DND-41 (cell line): ENCODE measurements at regions not wholly inside any gene's neighbourhood (a gene's known extent, or its start where the extent isn't known, plus 50 kb on each side); places are given as distances from the start of the nearest gene placed in this dataset.

Source experiments
- ATAC-seq: fragments of 200-7000 bp; cut with Tn5 transposase; 3 replicates; pipeline ENCODE4 v1.9.1; 2021; ENCODE audit warnings: low read depth; ENCODE audit not compliant: insufficient read depth
- DNase-seq: peaks from one replicate; pipeline ENCODE4 v3.0.0-alpha.2; 2020
- H2AFZ ChIP-seq: 2 replicates; pipeline ENCODE4 v1.6.0; 2012; ENCODE audit warnings: low read depth, low read length
- H3K27ac ChIP-seq: 2 replicates; pipeline ENCODE4 v1.5.1; 2012; ENCODE audit warnings: low read length, inconsistent platforms
- H3K27me3 ChIP-seq: fragments of 200-600 bp; sonication (generic); 2 replicates; pipeline ENCODE4 v1.6.0; 2012; ENCODE audit warnings: low read length, mild to moderate bottlenecking, inconsistent platforms; ENCODE audit not compliant: insufficient read depth, poor library complexity
- H3K36me3 ChIP-seq: 2 replicates; pipeline ENCODE4 v1.5.1; 2012; ENCODE audit warnings: low read length, inconsistent platforms; ENCODE audit not compliant: insufficient read depth
- H3K4me1 ChIP-seq: 2 replicates; pipeline ENCODE4 v1.5.1; 2012; ENCODE audit warnings: mild to moderate bottlenecking, low read length; ENCODE audit not compliant: insufficient read depth
- H3K4me2 ChIP-seq: 2 replicates; pipeline ENCODE4 v1.6.0; 2012; ENCODE audit warnings: mild to moderate bottlenecking, moderate library complexity, low read length, inconsistent platforms; ENCODE audit not compliant: insufficient read depth
- H3K4me3 ChIP-seq, 2 experiments: fragments of 200-600 bp in 1 of 2; shearing (Covaris generic) in 1 of 2; 2 replicates each; pipeline ENCODE4 v1.5.1; 2012 to 2016; ENCODE audit warnings: inconsistent platforms in 2 of 2, low read length in 2 of 2, mild to moderate bottlenecking in 2 of 2, low read depth in 1 of 2, moderate library complexity in 1 of 2
- H3K79me2 ChIP-seq: 2 replicates; pipeline ENCODE4 v1.6.0; 2012; ENCODE audit warnings: low read length, inconsistent platforms; ENCODE audit not compliant: insufficient read depth
- H3K9ac ChIP-seq: 2 replicates; pipeline ENCODE4 v1.6.0; 2012; ENCODE audit warnings: low read depth, mild to moderate bottlenecking, inconsistent platforms, low read length, moderate library complexity
- H3K9me3 ChIP-seq: 2 replicates; pipeline ENCODE4 v1.5.1; 2012; ENCODE audit warnings: low read length, moderate library complexity, mild to moderate bottlenecking, inconsistent platforms; ENCODE audit not compliant: insufficient read depth, severe bottlenecking
- H4K20me1 ChIP-seq: 2 replicates; pipeline ENCODE4 v1.6.0; 2012; ENCODE audit warnings: low read length; ENCODE audit not compliant: insufficient read depth
- EZH2 ChIP-seq: IDR thresholded peaks from 3 replicates; pipeline ENCODE4 v1.6.1; 2012; ENCODE audit warnings: borderline replicate concordance, low read depth, mild to moderate bottlenecking, moderate library complexity, low read length, inconsistent platforms; ENCODE audit not compliant: severe bottlenecking
- TF ChIP-seq, protein P1 (sequence below): IDR thresholded peaks from 2 replicates; pipeline ENCODE4 v1.5.1; 2012; ENCODE audit warnings: borderline replicate concordance, low read length, moderate library complexity, mild to moderate bottlenecking; ENCODE audit not compliant: poor library complexity, severe bottlenecking; ENCODE audit errors: extremely low read depth

DNA sequence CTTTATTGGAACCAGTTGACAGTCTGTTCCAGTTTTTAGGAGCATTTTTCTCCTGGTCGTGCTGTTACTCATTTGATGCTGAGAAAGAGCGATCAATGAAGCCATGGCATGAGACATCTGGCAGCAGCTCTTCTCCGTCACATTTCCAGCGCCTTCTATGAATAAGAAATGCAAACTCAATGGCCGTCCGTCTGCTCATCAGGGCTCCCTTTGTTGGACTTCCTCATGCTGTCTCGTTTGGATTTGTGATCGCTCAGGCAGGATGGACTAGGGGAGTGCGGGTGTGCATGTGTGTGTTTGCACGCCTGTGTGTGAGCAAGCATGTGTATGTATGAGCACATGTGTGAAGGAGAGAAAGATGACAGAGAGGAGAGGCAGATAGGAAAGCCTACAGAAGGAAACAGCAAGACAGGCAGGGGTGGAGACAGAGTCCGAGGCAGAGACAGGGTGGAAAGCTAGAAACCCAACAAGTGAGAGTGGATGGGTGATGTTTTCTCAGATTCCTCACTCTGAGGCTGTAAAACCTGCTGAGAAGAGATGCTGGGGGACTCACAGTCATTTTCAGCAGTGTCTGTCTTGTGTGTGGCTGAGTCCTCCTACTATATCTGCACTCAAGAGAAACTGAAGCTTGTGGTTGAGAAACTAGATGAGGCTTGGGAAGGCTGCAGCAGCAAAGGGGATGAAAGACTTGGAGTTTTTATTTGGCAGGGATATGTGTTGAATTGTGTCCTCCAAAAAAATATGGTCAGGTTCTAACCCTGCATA is 56.0 kb upstream of the CLMP start:
- Histone ChIP-seq H2AFZ (no peak overlapping the region), H4K20me1 (no peaks in the 10 kb centered on the region), H3K4me2 (no peak overlapping the region), H3K9me3 (no peaks in the 10 kb centered on the region), H3K36me3 (no peaks in the 10 kb centered on the region), H3K79me2 (no peaks in the 10 kb centered on the region), H3K27ac (no peak overlapping the region), H3K9ac (no peak overlapping the region), H3K4me3 (no peak overlapping the region), H3K4me1 (peaks cover 6% of the 10 kb centered on the region; the same call in 1 of the 2 replicates), H3K27me3 (peaks cover 24% of the 10 kb centered on the region)
- TF ChIP-seq, protein P1, sequence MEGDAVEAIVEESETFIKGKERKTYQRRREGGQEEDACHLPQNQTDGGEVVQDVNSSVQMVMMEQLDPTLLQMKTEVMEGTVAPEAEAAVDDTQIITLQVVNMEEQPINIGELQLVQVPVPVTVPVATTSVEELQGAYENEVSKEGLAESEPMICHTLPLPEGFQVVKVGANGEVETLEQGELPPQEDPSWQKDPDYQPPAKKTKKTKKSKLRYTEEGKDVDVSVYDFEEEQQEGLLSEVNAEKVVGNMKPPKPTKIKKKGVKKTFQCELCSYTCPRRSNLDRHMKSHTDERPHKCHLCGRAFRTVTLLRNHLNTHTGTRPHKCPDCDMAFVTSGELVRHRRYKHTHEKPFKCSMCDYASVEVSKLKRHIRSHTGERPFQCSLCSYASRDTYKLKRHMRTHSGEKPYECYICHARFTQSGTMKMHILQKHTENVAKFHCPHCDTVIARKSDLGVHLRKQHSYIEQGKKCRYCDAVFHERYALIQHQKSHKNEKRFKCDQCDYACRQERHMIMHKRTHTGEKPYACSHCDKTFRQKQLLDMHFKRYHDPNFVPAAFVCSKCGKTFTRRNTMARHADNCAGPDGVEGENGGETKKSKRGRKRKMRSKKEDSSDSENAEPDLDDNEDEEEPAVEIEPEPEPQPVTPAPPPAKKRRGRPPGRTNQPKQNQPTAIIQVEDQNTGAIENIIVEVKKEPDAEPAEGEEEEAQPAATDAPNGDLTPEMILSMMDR = no peak
- no peak for TF ChIP-seq EZH2
- ATAC-seq (no peak), DNase-seq (no peak)

DNA sequence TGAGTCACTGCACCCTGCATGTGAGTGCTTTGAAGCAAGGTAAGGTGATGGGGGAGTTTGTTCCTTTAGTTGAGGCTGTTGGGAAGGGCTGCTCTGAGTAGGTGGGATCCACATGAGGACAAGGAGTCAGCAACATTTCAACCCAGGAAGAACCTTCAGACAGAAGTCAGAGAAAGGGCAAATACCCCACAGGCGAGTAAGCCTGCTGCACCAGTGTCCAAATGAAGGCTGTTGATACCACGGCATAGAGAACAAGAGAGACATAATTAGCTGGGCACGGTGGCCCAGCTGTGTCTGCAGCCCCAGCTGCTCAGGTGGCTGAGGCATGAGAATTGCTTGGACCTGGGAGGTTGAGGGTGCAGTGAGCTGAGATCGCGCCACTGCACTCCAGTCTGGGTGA is 54.3 kb upstream of the CLMP start:
- H3K4me3 ChIP-seq = no peak overlapping the region
- no peaks in the 10 kb centered on the region for H3K79me2 ChIP-seq
- no peaks in the 10 kb centered on the region for H4K20me1 ChIP-seq
- no peaks in the 10 kb centered on the region for H3K9me3 ChIP-seq
- peaks cover 6% of the 10 kb centered on the region; the same call in 1 of the 2 replicates for H3K4me1 ChIP-seq
- no peak for ATAC-seq
- H3K27ac ChIP-seq = no peak overlapping the region
- H3K4me2 ChIP-seq = no peak overlapping the region
- DNase-seq = no peak
- TF ChIP-seq, protein P1 = no peak
- TF ChIP-seq EZH2 = no peak
- H3K27me3 ChIP-seq = peaks cover 27% of the 10 kb centered on the region
- H3K9ac ChIP-seq = no peak overlapping the region
- H2AFZ ChIP-seq = no peak overlapping the region
- no peaks in the 10 kb centered on the region for H3K36me3 ChIP-seq

DNA sequence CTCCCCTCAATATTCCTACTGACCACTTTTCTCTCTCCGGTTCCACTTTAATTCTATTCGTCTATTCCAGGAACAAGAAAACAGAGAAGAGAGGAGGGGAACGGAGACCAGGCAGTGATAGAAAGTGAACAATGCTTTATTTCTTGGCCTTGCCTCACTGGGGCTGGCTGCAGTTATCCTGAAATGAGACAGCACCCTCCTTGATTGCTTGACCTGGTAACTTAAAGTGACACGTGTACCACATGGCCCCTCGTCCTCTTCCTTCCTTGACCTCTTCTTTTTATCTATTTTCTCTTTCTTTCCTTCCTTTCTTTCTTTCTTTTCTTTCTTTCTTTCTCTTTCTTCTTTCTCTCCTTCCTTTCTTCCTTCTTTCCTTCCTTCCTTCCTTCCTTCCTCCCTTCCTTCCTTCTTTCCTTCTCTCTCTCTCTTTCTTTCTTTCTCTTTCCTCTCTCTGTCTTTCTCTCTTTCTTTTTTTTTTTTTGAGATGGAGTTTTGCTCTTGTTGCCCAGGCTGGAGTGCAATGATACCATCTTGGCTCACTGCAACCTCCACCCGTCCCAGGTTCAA is 52.8 kb upstream of the CLMP start:
- Histone ChIP-seq H3K27me3 (peaks cover 31% of the 10 kb centered on the region), H2AFZ (no peak overlapping the region), H3K27ac (no peak overlapping the region), H3K4me1 (peaks cover 6% of the 10 kb centered on the region; the same call in 1 of the 2 replicates), H3K4me2 (no peak overlapping the region), H4K20me1 (no peaks in the 10 kb centered on the region), H3K79me2 (no peaks in the 10 kb centered on the region), H3K36me3 (no peaks in the 10 kb centered on the region), H3K4me3 (no peak overlapping the region), H3K9me3 (no peaks in the 10 kb centered on the region), H3K9ac (no peak overlapping the region)
- DNase-seq = no peak
- no peak for TF ChIP-seq EZH2
- TF ChIP-seq, protein P1 = no peak
- ATAC-seq = no peak
